Epithelial cell of esophagus (primary cell): ENCODE measurements at regions not wholly inside any gene's neighbourhood (a gene's known extent, or its start where the extent isn't known, plus 50 kb on each side); places are given as distances from the start of the nearest gene placed in this dataset.
A peak's percentile ranks its signal among the peaks of the same experiment; 100 is the strongest.

Experiments
- DNase-seq: peaks from one replicate; pipeline ENCODE4 v3.0.0; 2010; ENCODE audit warnings: low read depth
- H3K4me3 ChIP-seq: 2 replicates; pipeline ENCODE4 v1.5.1; 2011; ENCODE audit warnings: mild to moderate bottlenecking, low read length, control low read depth
- CTCF ChIP-seq: IDR thresholded peaks from 2 replicates; pipeline ENCODE4 v1.5.1; 2011; ENCODE audit warnings: low read depth, mild to moderate bottlenecking, low read length, control low read depth, inconsistent platforms; ENCODE audit not compliant: insufficient read depth; ENCODE audit errors: missing control alignments

DNA sequence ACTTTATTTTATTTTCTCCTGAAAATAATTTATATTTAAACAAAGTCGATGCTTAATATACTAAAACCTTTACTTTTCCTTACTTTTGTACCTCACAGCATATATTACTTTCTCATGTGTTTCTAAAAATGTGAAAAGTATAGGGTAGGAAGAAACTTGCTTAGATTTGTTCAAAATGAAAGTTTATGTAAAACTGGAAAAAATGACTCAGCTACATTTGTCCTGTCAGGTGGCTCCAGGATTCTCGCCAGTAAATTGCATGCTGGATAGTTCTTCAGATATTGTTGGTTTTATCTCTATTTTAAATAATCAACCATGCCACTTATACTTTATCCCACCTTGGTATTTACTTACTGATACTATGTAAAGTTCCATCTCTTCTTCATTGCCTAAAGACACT lies 159.2 kb upstream of the NDST4 start:
- H3K4me3 ChIP-seq, result no peak overlapping the region
- no peak for DNase-seq
- no peak for TF ChIP-seq CTCF

DNA sequence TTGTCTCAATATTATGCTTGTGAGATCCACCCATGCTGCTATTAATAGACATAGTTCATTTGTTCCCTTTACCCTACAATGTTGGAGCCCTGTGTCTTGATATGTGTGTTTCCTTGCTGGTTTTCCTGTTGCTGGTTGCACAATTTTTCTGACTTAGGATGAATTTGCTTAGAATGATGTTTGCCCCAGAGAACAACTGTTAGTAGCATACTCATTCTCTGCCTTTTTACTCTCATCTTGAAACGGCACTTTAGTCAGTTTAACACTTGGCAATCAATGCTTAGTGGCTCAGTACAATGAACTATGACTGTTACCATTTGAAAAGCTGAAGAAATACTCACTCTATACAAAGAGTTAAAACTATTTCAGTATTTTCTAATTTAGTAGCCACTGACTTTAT lies 158.8 kb upstream of the NDST4 start:
- DNase-seq, result no peak
- TF ChIP-seq CTCF, result no peak
- no peak overlapping the region for H3K4me3 ChIP-seq

- H3K4me3 ChIP-seq, result no peak overlapping the region
- DNase-seq, result no peak
- TF ChIP-seq CTCF, result no peak
Observed at GRCh38 chr4:115260195-115260594, 146.8 kb upstream of the NDST4 start.

DNA sequence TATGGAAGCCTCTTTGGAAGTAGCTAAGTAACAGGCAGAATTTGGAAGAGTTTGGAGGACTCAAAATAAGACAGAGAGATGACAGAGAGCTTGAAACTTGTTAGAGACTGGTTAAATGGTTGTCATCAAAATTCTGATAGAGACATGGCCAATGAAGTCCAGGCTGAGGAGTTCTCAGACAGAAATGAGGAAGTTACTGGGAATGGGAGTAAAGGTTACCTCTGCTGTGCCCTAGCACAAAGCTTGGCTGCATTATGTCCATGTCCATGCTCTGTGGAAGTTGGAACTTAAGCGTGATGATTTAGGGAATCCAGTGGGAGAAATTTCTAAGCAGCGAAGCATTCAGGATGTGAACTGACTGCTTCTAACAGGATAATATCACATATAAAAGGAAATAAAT lies 146.2 kb upstream of the NDST4 start:
- no peak for DNase-seq

GRCh38 chr4:115249808-115250207 lies 136.4 kb upstream of the NDST4 start:
- no peak overlapping the region for H3K4me3 ChIP-seq
- DNase-seq, result peak; percentile 60
- TF ChIP-seq CTCF, result no peak

More for the DNA sequence above, 146.2 kb upstream of the NDST4 start:
- H3K4me3 ChIP-seq, result no peak overlapping the region
- TF ChIP-seq CTCF, result no peak

DNA sequence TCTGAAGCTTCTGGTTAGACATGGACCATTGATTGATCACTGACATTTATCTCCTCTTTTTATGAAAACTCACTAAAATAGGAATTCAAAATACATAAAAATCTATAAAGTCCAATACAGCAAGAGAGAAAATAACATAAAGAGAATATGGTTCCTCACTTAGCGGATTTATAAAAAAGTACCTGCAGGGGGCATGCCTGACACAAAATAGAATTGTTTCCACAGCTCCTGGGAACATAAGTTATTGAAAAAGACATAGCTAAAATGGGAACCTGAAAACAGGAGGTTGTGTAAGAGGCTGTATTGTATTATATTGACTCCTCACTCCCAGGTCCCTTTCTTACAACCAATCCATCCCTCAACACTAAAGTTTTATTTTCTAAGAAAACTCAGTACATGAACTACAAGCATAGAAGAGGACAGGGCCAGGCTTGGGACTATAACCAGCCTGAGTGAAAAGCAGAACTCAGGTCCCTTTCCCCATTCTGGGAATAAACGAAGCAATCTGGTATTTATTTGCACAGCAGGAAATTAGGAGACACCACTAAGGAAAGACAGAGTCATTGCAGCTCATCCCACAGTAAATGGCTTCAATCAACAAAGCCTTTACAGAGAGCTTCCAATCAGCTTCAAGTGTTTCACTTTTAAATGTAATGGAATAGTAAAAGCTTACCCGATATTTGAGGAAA lies 121.1 kb upstream of the NDST4 start:
- no peak overlapping the region for H3K4me3 ChIP-seq
- peak; percentile 45 for DNase-seq
- TF ChIP-seq CTCF, result peak; percentile 49

- H3K4me3 ChIP-seq, result no peak overlapping the region
- no peak for TF ChIP-seq CTCF
- DNase-seq, result no peak
Observed at GRCh38 chr4:115233600-115233999, 120.2 kb upstream of the NDST4 start.
